Type B pancreatic cell (in vitro differentiated cells): ENCODE measurements at regions not wholly inside any gene's neighbourhood (a gene's known extent, or its start where the extent isn't known, plus 50 kb on each side); places are given as distances from the start of the nearest gene placed in this dataset.

Experiments
- DNase-seq: peaks from one replicate; pipeline ENCODE4 v3.0.0; 2021; ENCODE audit warnings: mixed read lengths; ENCODE audit not compliant: unreplicated experiment; ENCODE audit errors: extremely low spot score
- H3K27ac Mint-ChIP-seq: 2 replicates; pipeline ENCODE4 v1.8.0; 2021; ENCODE audit warnings: mild to moderate bottlenecking, mixed read lengths
- H3K27me3 Mint-ChIP-seq: 2 replicates; pipeline ENCODE4 v1.8.0; 2021; ENCODE audit warnings: mixed read lengths
- H3K36me3 Mint-ChIP-seq: 2 replicates; pipeline ENCODE4 v1.8.0; 2021; ENCODE audit warnings: mixed read lengths
- H3K4me1 Mint-ChIP-seq: one replicate; pipeline ENCODE4 v1.8.0; 2021; ENCODE audit warnings: mixed read lengths; ENCODE audit not compliant: unreplicated experiment
- H3K4me3 Mint-ChIP-seq: 2 replicates; pipeline ENCODE4 v1.8.0; 2021; ENCODE audit warnings: mild to moderate bottlenecking, mixed read lengths
- H3K9me3 Mint-ChIP-seq: 2 replicates; pipeline ENCODE4 v1.8.0; 2021; ENCODE audit warnings: mixed read lengths
- CTCF ChIP-seq: fragments of 200-600 bp; sonication (generic); conservative IDR thresholded peaks from 2 replicates; pipeline ENCODE4 v1.5.0; 2021; ENCODE audit warnings: antibody characterized with exemption, mild to moderate bottlenecking

GRCh38 chr1:79224537-79224936, 218.0 kb upstream of the ADGRL4 start:
- Mint-ChIP-seq H3K4me1 (peaks cover 6% of the 10 kb centered on the region), H3K9me3 (peaks cover 7% of the 10 kb centered on the region), H3K27ac (no peak overlapping the region), H3K27me3 (no peaks in the 10 kb centered on the region), H3K4me3 (no peak overlapping the region), H3K36me3 (peaks cover 3% of the 10 kb centered on the region)
- no peak for TF ChIP-seq CTCF
- no peak for DNase-seq

GRCh38 chr1:79220509-79220908, 214.0 kb upstream of the ADGRL4 start:
- Mint-ChIP-seq H3K27ac (no peak overlapping the region), H3K4me1 (no peaks in the 10 kb centered on the region), H3K27me3 (no peaks in the 10 kb centered on the region), H3K36me3 (no peaks in the 10 kb centered on the region), H3K9me3 (peaks cover 7% of the 10 kb centered on the region), H3K4me3 (no peak overlapping the region)
- no peak for TF ChIP-seq CTCF
- no peak for DNase-seq

- DNase-seq: no peak
- H3K4me1 Mint-ChIP-seq: no peaks in the 10 kb centered on the region
- no peak for TF ChIP-seq CTCF
- H3K36me3 Mint-ChIP-seq: no peaks in the 10 kb centered on the region
- no peaks in the 10 kb centered on the region for H3K27me3 Mint-ChIP-seq
- no peak overlapping the region for H3K4me3 Mint-ChIP-seq
- no peak overlapping the region for H3K27ac Mint-ChIP-seq
- peaks cover 11% of the 10 kb centered on the region for H3K9me3 Mint-ChIP-seq
Observed at GRCh38 chr1:79215311-79215710, 208.8 kb upstream of the ADGRL4 start.

GRCh38 chr1:79207786-79208185, 201.3 kb upstream of the ADGRL4 start:
- Mint-ChIP-seq H3K27ac (no peak overlapping the region), H3K36me3 (no peaks in the 10 kb centered on the region), H3K27me3 (no peaks in the 10 kb centered on the region), H3K9me3 (no peaks in the 10 kb centered on the region), H3K4me1 (no peaks in the 10 kb centered on the region), H3K4me3 (no peak overlapping the region)
- no peak for TF ChIP-seq CTCF
- DNase-seq: no peak

GRCh38 chr1:79207331-79207730, 200.8 kb upstream of the ADGRL4 start:
- H3K27ac Mint-ChIP-seq: no peak overlapping the region
- H3K4me3 Mint-ChIP-seq: no peak overlapping the region
- DNase-seq: no peak
- no peaks in the 10 kb centered on the region for H3K36me3 Mint-ChIP-seq
- no peaks in the 10 kb centered on the region for H3K27me3 Mint-ChIP-seq
- no peaks in the 10 kb centered on the region for H3K9me3 Mint-ChIP-seq
- H3K4me1 Mint-ChIP-seq: no peaks in the 10 kb centered on the region
- no peak for TF ChIP-seq CTCF
